ENCODE measurements at regions not wholly inside any gene's neighbourhood (a gene's known extent, or its start where the extent isn't known, plus 50 kb on each side); places are given as distances from the start of the nearest gene placed in this dataset.
"Not testable (repeated sequence)": the region's sequence is repeated elsewhere in the genome, so short reads cannot be mapped to it uniquely, and the experiment has no call there.

DNA sequence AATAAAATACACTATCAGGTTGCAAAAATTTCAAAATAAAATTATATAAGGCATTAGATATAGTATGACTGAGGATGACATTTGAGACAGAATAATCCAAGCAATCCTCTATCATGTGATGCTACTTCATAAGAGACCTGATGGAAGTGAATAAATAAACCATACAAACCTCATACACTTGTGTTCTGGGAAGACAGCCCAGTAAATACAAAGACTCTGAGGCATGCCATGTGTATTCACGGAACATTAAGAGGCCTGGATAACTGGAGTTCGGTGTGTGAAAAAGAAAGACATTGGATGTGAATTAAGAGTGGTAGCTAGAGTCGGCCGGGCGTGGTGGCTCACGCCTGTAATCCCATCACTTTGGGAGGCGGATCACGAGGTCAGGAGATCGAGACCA, 364.2 kb downstream of the ADAM29 start:
- no peak for DNase-seq

DNA sequence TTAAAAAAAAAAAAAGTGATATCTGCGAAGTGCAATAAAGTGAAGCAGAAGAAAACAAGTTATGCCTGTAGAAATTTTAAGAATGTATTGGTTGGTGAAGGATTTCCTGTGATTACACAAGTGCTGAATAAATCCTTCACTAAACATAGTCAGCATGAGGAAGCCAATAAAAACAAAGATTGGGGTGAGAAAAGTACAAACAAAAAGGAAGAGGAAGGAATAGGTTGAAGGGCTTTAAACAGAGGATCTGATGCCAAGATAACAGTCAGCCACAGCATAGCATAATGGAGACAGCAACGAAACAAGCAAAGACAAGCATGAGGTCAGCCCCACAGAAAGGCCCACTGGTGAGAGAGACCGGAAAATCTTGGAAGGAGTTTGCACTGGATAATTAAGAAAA, 372.2 kb downstream of the ADAM29 start:
- DNase-seq: no peak

DNA sequence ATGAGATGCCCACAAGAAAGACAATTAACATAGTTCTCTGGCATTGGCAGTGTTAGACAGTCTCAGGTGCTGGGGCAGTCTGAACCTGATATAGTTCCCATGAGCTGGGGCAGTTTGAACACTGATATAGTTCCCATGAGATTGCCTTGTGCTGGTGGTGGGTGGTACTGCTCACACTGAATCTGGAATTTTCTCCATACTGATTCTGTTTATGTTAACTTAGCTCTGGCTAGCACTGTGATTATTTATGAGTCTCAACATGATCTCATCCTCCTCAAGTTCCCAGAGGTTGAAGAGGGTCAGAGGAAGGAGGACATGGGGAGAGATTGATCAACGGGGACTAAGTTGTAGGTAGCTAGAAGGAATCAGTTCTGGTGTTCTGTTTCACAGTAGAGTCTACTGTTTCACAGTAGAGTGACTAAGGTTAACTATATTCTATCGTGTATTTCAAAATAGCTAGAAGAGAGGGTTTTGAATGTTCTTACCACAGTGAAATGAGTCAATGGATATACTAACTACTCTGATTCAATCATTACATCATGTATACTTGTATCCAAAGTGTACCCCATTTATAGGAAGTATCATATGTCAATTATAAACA, 379.9 kb downstream of the ADAM29 start:
- DNase-seq: no peak

DNA sequence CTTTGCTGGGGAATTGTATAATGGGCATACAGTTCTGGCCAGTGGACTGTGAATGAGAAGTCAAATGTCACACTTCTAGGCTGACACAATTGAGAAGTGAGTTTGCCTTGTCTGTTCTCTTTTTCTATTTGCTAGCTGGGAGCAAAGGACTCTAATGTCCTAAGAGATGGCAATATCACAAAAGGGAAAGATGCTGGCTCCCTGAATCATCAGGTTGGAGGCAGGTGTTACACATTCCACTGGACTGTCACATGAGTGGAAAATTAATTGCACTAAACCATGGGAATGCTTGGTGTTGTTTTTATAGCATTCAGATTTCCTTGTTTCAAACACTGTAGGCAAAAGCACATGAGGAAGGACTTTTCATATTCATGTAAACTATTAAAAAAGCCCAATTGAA, 388.3 kb downstream of the ADAM29 start:
- DNase-seq: no peak

DNA sequence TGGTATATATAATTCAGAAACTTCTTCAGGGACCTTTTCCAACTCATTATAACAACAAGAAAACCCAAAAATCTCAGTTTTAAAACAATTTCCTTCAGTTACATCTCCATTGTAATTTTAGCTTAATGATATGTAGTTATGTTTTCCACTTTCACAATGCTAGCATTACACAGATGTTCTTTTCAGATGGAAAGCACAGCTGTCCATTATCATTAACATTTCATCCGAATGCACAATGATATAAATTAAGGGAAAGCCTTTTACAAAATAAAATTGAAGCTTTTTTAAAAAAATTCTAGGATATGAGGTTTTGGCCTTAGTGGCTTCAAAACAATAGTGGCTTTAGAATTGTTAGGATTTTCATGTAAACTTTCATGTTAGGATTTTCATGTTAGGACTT, 389.2 kb downstream of the ADAM29 start:
- DNase-seq: no peak

DNA sequence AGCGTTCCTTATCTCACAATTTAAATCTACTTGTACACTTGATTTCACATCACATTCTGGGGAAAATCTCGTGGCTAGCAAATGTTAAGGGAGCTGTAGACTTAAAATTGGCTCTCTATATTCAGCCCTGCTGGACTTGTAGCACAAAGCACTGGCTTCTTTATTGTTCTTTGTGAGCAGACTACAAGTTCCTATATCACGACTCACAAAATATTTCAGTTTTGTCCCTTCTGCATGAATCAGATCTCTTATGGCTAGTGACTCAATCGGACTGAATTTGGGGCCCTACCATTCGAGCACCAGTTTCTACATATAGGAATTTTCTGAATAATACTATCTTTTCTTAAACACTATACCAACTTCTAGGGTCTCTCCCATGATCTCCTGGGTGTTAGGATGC, 390.1 kb downstream of the ADAM29 start:
- DNase-seq: no peak

DNA sequence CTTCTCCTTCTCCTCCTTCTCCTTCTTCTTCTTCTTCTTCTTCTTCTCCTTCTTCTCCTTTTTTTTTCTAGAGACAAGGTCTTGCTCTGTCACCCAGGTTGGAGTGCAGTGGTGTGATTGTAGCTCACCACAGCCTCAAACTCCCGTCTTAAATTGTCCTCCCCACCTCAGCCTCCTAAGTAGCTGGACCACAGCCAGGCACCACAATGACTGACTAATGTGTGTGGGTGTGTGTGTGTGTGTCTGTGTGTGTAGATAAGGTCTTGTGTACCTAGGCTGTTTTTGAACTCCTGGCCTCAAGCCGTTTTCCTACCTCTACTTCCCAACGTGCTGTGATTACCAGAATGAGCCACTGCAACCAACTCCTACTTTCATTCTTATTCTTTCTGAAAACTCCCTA, 390.9 kb downstream of the ADAM29 start:
- no peak for DNase-seq

DNA sequence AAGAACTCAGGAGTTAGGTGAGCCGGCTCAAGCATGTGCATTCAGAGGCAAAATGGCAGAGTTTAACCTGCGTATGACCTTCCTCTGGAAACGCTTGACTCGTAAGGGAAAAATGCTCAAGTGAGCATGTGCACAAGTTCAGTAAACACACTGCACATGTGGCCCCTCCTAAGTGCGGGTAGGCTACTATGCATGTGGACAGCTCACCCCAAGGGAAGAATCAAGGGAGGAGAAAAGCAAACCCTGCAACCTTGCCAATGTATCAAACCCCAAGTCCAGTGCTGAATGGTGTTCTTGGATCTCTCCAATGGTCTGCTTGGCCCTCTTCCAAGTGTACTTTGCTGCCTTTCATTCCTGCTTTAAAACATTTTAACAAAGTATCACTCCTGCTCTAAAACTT, 407.1 kb downstream of the ADAM29 start:
- no peak for DNase-seq

DNA sequence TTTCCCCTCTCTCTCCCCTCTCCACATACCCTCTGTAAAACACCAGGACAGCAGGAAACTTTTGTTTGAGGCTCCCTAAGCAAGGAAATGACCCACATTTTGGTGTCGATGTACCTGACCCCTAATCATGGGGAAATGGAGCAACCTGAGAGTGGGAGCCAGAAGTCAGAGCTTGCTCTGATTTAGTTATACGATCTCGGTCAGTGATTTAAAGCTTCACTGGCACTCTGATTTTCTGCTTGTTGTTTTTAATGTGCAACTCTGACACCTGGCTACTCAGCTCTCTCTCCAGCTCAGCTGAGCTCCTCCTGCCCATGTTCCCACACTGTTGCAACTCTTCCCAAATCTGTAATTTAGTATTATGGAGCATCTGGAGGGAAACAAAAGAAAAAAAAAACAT, 408.6 kb downstream of the ADAM29 start:
- DNase-seq: no peak

DNA sequence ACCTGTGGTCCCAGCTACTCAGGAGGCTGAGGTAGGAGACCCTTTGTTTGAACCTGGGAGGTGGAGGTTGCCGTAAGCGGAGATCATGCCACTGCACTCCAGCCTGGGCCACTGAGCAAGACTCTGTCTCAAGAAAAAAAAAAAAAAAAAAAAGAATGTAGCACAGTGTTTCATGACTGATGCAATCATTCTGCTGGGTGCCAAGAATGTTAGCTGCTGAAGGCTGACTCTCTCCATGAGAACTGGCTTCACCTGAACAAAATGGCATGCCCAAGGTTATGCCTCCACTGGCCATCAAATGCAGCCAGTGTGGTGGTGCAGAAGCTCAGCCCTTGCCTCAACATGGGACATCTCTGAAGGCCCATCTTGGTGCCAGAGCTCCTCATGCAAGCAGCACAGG, 412.1 kb downstream of the ADAM29 start:
- DNase-seq: no peak

DNA sequence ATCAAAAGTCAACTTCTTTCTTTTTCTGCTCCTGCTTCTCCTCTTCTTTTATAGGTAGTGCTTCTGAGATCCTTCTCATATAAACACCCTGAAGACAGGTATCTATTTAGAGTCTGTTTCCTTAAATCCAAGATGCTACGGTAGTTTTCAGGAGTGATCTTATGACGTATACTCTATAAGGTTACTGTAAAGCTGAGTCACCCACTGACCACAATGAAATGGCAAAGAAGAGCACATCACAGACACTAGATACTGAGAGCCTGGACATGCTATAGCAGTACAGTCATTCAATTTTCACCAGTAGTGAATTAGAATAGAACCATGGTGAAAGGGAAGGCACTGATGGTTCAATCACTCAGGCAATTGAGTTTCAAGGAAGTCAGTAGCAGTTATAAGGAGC, 412.5 kb downstream of the ADAM29 start:
- no peak for DNase-seq

DNA sequence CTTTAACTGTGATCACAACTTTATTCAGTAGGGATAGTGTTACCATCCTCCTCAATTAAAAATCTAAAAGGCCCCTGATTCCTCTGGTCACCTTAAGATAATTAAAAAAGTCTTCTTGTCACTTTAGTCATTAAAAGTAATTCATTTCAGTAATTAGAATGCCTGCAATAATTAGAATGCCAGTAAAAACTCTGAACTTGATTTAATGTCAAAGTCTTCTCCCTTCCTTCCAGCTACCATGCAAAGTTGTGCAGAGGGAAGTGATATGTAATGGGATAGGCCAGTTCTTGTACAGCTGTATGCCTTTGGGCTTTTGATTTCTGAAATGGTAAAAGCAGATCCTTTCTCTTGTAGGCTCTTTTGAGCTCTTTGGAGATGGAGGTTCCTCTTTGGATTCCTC, 417.2 kb downstream of the ADAM29 start:
- DNase-seq: no peak

DNA sequence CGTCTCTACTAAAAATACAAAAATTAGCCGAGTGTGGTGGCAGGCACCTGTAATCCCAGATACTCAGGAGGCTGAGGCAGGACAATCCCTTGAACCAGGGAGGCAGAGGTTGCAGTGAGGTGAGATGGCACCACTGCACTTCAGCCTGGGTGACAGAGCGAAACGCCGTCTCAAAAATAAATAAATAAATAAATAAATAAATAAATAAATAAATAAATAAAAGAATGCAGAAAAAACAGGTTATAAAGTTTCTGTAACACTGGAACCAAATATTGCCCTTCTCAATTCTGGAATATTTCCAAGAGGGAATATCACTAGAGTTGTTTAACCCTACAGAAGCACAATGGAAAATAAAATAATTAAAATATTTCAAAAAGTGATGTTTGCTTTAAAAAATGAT, 418.4 kb downstream of the ADAM29 start:
- not testable (repeated sequence) for DNase-seq

DNA sequence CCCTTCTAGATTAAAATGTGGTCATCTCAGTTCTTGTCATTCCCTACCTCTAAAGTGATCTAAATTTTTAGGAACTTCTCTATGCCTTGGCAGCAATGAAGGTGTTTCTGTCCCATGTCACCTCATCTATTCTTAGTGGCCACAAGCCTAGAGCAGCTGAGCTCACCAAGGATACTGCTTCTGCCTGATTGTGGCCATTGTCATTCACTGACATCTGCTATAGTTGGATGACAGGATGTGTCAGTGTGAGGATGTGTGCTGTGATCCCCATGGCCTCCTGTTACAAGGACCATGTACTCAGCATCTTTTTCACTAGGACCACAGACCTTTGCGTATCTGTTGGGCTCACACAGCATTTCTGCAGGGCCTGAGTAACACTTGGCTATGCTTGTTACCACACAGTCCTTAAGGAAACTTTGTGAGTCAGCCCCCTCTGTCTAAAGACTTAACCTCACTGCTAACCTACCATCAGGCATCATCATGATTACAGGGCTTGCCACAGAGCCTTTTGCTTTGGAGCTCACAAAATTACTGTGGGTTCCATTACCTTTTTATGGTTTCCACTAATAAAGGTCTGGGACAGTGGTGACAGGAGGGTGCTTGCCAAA, 421.0 kb downstream of the ADAM29 start:
- DNase-seq: no peak

DNA sequence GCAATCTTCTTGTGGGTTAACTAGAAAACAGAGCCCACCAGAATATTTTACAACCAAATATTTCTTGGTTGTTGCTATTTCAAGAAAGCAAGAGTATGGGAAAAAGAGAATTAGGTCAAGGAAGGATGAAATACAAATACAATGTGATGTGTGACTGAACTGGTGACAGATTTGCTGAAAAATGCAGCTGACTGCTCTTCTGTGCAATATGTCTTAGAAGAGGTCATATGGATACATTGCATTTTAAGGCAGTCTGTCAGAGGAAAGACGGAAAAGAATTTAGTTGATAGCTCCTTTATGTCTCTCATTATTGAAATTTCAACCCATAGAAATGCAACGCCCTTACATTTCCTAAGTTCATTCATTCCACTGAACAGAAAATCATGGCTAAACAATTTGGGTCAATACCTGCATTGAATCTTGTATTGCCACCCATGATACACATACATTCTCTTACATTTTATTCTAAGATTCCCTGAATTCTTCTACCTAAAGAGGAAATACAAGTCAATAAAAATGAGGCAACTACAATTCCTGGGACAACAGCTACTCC, 423.1 kb downstream of the ADAM29 start:
- DNase-seq: no peak

DNA sequence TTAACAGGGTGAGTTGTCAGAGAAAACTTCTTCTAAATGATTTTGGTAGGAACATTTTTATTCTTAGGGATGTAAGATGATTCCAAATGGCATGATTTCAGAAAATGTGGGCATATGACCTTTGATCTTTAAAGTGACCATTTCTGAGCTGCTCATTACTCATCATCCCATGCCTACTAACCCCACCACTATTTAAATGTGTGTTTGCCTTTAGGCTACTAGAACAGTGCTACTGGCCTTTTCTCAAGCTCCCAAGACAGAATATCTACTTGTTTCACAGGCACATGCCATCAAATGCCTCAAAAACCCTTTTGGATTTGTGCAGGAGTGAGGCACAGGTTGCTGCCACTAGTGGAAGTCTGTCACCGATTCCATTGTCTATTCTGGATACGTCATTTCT, 428.2 kb downstream of the ADAM29 start:
- no peak for DNase-seq

DNA sequence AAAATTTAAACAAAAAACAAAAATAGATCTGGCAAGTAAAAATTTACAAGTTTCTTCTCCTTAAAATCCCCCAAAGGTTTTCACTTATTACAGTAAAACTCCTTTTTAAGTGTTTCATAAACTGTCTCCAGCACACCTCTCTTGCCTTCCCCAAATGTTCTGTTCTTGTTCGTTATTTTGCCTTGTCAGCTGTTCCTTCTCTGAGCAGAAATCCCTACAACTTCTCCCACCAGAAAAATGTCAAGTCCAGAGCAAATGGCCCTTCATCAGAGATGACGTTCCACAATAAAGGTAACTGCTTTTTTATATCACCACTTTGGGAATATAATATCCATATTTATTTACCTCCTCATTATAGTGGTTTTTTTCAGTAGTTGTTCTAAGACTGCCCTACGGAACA, 432.1 kb downstream of the ADAM29 start:
- no peak for DNase-seq

DNA sequence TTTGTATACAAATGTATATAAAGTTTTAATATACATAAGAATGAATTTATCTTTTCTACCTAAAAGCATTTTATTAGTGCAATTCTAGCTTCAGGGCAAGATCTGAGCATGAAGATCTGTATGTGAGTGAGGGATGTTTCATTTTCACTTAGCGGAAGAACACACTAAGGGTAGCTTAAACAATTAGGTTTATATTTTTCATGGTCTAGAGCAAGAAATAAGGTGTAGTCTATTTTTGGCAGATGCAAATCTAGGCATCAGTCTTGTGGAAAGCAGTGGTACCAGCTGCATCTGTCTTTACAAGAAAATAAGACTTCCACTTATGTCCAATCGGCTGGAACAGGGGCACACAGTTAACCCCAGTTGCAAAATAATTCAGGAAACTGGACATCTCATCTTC, 433.3 kb downstream of the ADAM29 start:
- DNase-seq: no peak

DNA sequence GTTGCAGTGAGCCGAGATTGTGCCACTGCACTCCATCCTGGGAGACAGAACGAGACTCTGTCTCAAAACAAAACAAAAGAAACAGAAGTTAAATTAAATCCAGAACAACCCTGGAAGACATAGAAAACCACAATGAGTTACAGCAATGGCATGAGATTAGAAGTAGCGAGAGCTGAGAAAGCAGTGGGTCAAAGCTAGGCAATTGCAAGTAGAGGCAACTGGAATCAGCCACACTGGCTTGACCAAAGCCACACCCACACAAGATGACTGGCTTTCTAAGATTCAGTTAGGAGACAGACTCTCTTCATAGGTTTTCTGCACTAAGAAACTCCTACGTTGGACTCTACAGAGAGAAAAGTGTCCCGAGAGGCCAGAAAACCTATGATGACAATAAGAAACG, 443.0 kb downstream of the GPM6A start:
- DNase-seq: no peak

DNA sequence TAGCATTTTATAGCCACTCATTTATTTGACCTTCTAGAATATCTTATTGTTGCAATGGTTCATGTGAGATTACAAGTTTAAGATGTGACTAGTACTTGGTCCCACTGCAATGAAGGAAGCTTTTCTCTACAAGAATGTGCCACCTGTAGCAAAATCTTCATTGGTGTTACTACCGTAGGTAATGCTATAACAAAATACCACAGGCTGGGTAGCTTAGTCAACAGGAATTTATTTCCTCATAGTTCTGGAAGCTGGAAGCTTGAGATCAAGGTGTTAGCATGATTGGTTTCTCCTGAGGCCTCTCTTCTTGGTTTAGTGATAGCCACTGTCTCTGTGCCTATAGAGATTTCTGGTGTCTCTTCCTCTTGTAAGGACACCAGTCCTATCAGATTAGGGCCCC, 441.0 kb downstream of the GPM6A start:
- DNase-seq: no peak

DNA sequence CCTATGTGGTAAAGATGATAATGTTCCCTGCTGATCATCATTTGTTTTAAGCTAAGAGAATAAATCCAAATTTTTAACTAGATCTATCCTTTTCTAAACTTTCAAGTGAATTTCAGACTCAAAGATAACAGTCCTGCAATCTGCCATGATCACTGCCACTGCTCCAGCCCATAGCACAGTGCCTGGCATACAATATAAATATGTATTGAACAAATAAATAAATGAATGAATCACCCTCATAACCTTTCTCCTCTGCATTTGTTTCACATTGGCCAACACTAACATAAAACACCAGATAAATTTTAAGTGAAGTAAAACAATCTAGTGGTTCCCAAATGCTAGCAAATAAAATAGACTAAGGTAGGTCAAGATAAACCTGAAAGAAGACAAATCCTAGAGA, 439.0 kb downstream of the GPM6A start:
- no peak for DNase-seq

DNA sequence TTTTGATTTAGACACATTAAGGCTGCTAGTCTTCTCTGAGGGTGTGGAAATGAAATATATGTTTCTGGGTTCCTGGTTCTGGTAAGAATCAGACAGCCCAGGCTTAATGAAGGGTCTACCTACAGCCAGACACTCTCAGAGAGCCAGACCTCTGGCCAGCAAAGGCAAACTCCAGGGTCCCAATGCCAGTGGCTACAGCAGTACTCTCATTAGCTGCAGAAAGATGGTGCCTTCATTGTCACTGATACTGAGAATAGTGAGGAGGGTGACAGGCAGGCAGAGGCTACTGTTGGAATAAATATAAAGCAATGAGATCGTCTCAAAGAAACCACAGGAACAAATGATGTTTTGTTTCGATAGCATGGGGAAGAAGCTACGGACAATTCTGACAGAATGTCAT, 437.6 kb downstream of the GPM6A start:
- no peak for DNase-seq

DNA sequence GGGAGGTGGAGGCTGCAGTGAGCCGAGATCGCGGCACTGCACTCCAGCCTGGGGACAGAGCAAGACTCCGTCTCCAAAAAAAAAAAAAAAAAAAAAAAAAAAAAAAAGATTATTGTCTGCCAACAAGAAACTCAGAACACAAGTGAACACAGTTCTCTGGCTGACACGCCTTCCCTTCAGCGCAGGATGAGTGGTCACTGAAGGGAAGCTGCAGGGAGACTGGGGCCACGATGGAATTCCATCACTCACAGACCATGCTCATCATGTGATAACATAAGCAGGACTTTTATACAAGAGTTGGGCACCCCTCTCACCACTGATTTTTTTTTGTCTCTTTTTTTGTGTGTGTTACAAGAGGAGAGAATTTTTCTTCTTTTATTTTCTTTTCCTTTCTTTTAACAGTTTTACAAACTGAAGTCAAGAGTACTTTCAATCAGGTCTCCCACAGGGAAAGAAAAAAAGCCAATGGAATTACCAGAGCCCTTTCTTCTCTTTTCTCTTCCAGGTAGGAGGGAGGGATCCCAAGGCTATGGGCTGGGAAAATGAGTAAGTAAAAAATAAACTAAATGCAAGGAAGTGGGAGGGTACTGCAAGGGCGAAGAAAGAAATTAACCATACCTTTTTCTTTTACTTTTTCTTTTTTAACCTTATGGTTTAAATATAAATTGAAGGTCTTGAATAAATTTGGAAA, 435.6 kb downstream of the GPM6A start:
- no peak for DNase-seq

DNA sequence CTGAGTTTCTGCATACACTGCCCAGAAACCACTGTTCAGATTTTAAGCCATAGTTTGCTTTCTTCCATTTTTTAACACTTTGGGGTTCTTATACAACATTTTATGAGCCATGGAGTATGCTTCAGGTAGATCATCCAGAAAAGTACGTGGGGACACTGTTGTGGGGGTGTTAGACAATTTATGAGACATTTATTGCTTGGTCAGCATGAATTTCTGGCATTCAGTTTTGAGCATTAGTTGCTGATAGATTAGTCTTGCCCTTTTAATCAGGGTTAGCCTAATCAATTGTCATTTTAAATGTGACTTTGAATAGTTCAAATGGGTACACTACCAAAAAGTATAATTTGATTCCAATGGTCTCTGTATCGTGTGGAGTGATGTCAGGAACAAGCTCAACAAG, 434.9 kb downstream of the GPM6A start:
- no peak for DNase-seq

DNA sequence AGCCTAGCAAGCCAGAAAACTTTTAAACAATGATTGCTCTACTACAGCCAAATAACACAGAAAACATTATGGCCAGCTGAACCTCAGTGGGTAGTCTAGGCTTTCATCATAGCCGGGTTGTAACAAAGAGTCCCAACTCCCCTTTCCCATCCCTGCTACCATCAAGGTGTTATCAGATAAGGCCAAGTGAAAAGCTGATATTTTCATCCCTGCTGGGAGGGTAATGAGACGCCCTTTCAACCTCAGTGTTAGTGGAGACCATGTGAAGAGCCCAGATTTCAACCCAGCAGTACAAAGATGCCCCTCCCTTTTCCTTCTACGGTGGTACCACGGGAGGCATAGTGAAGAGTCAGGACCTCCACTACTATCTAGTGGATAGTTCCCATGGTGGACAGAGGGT, 433.7 kb downstream of the GPM6A start:
- no peak for DNase-seq

Data from NCI-H446 (cell line).